ENCODE measurements at regions not wholly inside any gene's neighbourhood (a gene's known extent, or its start where the extent isn't known, plus 50 kb on each side); places are given as distances from the start of the nearest gene placed in this dataset.

DNA sequence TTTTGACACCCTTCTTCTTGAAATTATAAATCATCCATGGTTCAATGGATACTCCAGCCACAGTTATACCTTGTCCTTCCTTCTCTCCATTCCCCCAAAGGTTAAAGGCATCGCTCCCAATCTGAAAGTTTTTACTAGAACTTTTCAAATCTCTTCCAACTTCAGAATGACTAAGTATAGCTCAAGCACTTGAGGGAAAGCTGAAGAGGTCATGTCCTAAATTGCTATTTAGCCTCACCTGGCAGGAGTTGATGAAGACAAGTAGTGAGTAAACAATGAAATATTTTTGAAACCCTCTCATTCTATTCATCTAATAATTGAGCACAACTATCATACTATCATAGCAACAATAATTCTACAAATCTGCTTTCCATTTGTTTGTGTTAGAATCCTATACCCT is 167.8 kb downstream of the HNMT start:
- peaks cover 10% of the 10 kb centered on the region for H3K4me1 Mint-ChIP-seq
- H3K9me3 Mint-ChIP-seq = peaks cover 5% of the 10 kb centered on the region
- H3K4me3 Mint-ChIP-seq = no peak overlapping the region
- no peaks in the 10 kb centered on the region for H3K36me3 Mint-ChIP-seq
- H3K27ac Mint-ChIP-seq = no peak overlapping the region
- DNase-seq (ENCODE audit: low spot score in 2 of 2, unreplicated experiment in 2 of 2) = no peak
- TF ChIP-seq, protein P1, sequence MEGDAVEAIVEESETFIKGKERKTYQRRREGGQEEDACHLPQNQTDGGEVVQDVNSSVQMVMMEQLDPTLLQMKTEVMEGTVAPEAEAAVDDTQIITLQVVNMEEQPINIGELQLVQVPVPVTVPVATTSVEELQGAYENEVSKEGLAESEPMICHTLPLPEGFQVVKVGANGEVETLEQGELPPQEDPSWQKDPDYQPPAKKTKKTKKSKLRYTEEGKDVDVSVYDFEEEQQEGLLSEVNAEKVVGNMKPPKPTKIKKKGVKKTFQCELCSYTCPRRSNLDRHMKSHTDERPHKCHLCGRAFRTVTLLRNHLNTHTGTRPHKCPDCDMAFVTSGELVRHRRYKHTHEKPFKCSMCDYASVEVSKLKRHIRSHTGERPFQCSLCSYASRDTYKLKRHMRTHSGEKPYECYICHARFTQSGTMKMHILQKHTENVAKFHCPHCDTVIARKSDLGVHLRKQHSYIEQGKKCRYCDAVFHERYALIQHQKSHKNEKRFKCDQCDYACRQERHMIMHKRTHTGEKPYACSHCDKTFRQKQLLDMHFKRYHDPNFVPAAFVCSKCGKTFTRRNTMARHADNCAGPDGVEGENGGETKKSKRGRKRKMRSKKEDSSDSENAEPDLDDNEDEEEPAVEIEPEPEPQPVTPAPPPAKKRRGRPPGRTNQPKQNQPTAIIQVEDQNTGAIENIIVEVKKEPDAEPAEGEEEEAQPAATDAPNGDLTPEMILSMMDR (IDR thresholded peaks at IDR 0.05; ENCODE audit: unreplicated experiment) = no peak
- H3K27me3 Mint-ChIP-seq (ENCODE audit: low read depth) = no peaks in the 10 kb centered on the region

DNA sequence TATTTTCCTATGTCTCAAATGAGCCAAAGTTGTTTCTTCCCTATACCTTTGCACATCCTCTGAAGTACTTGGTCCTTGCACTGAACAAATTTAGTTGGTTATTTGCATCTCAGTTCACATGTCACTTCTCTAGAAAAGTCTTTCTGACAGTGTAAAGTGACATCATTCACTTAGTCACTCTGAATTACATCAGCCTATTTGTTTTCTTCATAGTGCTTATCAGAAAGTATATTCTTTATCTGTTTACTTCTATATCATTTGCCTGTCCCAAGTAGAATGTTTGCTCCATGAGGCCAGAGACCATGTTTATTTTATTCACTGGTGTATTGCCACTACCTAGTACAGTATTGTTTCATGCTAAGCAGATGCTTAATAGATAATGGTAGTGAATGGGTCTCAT is 173.7 kb downstream of the HNMT start:
- H3K4me3 Mint-ChIP-seq = no peak overlapping the region
- H3K36me3 Mint-ChIP-seq = peaks cover 3% of the 10 kb centered on the region
- H3K27me3 Mint-ChIP-seq (ENCODE audit: low read depth) = no peaks in the 10 kb centered on the region
- peaks cover 9% of the 10 kb centered on the region for H3K4me1 Mint-ChIP-seq
- TF ChIP-seq, protein P1 (IDR thresholded peaks at IDR 0.05; ENCODE audit: unreplicated experiment) = no peak
- no peak overlapping the region for H3K27ac Mint-ChIP-seq
- no peak for DNase-seq (ENCODE audit: low spot score in 2 of 2, unreplicated experiment in 2 of 2)
- peaks cover 6% of the 10 kb centered on the region for H3K9me3 Mint-ChIP-seq

DNA sequence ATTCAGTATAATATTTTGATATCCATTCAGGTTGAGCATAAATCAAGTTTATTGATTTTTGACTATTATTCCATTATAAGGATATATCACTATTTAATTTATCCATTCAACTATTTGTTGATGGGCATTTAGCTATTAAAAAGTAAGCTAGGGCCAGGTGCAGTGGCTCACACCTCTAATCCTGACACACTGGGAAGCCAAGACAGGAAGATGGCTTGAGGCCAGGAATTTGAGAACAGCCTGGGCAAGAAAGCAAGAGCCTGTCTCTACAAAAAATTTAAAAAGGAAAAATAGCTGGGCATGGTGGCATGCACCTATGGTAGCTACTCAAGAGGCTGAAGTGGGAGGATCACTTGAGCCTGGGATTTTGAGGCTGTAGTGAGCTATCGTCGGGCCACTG is 183.5 kb downstream of the HNMT start:
- peaks cover 4% of the 10 kb centered on the region for H3K36me3 Mint-ChIP-seq
- TF ChIP-seq, protein P1 (IDR thresholded peaks at IDR 0.05; ENCODE audit: unreplicated experiment) = no peak
- no peaks in the 10 kb centered on the region for H3K27me3 Mint-ChIP-seq (ENCODE audit: low read depth)
- peaks cover 2% of the 10 kb centered on the region for H3K4me1 Mint-ChIP-seq
- H3K27ac Mint-ChIP-seq = no peak overlapping the region
- no peak overlapping the region for H3K4me3 Mint-ChIP-seq
- H3K9me3 Mint-ChIP-seq = no peaks in the 10 kb centered on the region
- DNase-seq (ENCODE audit: low spot score in 2 of 2, unreplicated experiment in 2 of 2) = no peak

DNA sequence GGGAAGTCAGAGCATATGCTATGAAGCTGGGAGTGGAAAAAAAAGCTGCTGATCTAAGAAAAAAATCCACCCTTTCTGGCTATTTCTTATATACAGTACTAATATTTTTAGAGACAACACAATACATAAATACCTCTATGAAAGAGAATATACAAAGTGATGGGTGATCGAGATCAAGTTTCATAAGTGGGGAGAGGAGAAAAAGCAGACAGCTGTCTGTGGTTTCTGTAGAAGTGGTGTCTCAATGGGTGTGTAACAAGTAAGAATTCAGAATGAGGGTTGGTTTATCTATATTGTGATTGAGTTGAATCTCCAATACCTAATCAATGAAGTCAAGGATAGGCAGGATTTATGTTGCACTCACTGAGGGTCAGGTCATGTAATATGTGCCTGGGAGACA is 191.0 kb downstream of the HNMT start:
- Mint-ChIP-seq H3K4me3 (no peak overlapping the region), H3K27ac (no peak overlapping the region), H3K4me1 (peaks cover 1% of the 10 kb centered on the region), H3K27me3 (ENCODE audit: low read depth) (no peaks in the 10 kb centered on the region), H3K9me3 (no peaks in the 10 kb centered on the region), H3K36me3 (peaks cover 4% of the 10 kb centered on the region)
- DNase-seq (ENCODE audit: low spot score in 2 of 2, unreplicated experiment in 2 of 2) = no peak
- TF ChIP-seq, protein P1 (IDR thresholded peaks at IDR 0.05; ENCODE audit: unreplicated experiment) = no peak

DNA sequence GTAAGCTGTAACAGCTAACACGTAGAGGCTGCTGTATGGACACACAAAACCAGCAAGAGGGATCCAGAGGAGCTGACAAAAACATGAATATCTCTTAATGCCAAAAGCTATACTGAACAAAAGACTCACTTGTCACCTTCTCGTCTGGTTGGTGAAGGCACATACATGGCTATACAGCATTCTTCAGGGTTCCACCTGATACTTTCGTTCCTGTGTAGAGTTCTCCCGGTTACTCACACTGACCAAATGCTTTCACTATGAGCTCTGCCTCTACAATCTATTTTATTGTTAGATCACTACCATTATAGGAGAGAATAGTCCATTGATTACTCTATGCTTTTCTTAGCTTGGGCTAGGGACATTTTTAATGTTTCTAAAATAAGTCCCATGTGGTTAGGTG is 193.1 kb downstream of the HNMT start:
- no peaks in the 10 kb centered on the region for H3K9me3 Mint-ChIP-seq
- H3K27ac Mint-ChIP-seq = no peak overlapping the region

More for the DNA sequence above, 193.1 kb downstream of the HNMT start:
- no peak for DNase-seq (ENCODE audit: low spot score in 2 of 2, unreplicated experiment in 2 of 2)
- TF ChIP-seq, protein P1 (IDR thresholded peaks at IDR 0.05; ENCODE audit: unreplicated experiment) = no peak
- H3K4me3 Mint-ChIP-seq = no peak overlapping the region
- H3K36me3 Mint-ChIP-seq = peaks cover under 1% of the 10 kb centered on the region
- no peaks in the 10 kb centered on the region for H3K27me3 Mint-ChIP-seq (ENCODE audit: low read depth)
- H3K4me1 Mint-ChIP-seq = peaks cover 1% of the 10 kb centered on the region
